ENCODE measurements at regions not wholly inside any gene's neighbourhood (a gene's known extent, or its start where the extent isn't known, plus 50 kb on each side); places are given as distances from the start of the nearest gene placed in this dataset.

DNA sequence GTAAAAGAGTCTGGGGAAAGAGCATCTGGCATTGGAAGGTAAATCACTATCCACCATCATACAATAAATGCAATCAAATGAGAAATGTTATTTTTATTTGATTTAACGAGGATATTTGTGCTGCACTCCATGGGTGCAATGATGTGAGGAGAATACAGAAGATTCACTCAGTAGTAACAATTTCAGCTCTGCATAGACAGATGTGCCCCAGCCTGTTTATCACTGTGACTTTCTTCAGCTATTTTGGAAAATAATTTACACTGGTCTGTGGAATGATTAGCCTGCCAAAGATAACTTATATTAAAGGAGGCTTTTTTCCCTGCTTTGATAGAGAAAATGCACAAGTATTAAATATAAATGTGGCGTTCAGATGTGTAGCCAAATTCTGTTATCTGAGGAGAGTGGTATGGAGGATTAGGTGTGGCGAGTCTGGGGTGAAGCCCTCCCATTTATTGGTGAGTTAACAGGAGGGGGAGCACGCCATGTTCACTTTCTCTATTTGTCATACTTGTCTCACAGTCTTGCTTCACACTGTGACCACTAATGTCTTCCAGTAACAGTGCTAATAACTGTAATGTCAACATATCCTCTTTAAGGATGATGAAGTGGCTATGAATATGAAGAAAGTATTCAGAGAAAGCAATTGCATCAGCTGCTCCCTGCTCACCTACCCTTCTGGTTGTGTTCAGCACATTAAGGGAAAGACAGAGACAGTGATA is 645.6 kb downstream of the MMUT start:
- Histone ChIP-seq H3K36me3 (ENCODE audit: control insufficient read depth in 1 of 2, insufficient read depth in 2 of 2, low read length in 2 of 2) (no peaks in the 10 kb centered on the region), H3K79me2 (ENCODE audit: insufficient read depth, low read length) (no peaks in the 10 kb centered on the region), H2AFZ (ENCODE audit: low read depth, low read length, poor library complexity, severe bottlenecking) (peak overlapping the region; percentile 24), H3K4me2 (ENCODE audit: low read length) (no peak overlapping the region), H3K9me2 (ENCODE audit: insufficient read depth) (no peaks in the 10 kb centered on the region), H3K4me1 (ENCODE audit: control insufficient read depth in 1 of 2, insufficient read depth in 2 of 2, low read length in 2 of 2) (no peaks in the 10 kb centered on the region), H3K9ac (ENCODE audit: low read length) (no peak overlapping the region), H3K4me3 (replicated peaks in 1 of 2; ENCODE audit: low read depth in 1 of 2, low read length in 2 of 2) (no peak overlapping the region), H3K9me3 (ENCODE audit: control insufficient read depth in 1 of 2, insufficient read depth in 1 of 2, low read depth in 1 of 2, low read length in 2 of 2) (no peaks in the 10 kb centered on the region), H3K27ac (ENCODE audit: low read depth, low read length) (no peak overlapping the region), H4K20me1 (ENCODE audit: insufficient read depth) (no peaks in the 10 kb centered on the region), H3K27me3 (ENCODE audit: insufficient read depth, low read length) (no peaks in the 10 kb centered on the region)
- POLR2A ChIA-PET, result interaction anchor here (1.1 to 1.3 kb wide), 2 partner anchors 9 to 11 kb away, joined by 3 to 4 read pairs; no protein-coding TSS in a partner anchor
- no TSS peak for BruUV-seq (replicated peaks)
- CTCF ChIA-PET, result no interaction called here
- RAD21 ChIA-PET (ENCODE audit: low non-redundant PET in 1 of 2, low total read pairs in 2 of 2, uncharacterized antibody in 2 of 2, unreplicated experiment in 2 of 2), result no interaction called here
- intact Hi-C loops (cut with micrococcal nuclease), result loop anchor here (5.0 kb wide), 1 partner anchor 1045 kb away; no protein-coding TSS in a partner anchor
- no peak for ATAC-seq
- no peak for DNase-seq (ENCODE audit: low read depth, low spot score)
- TF ChIP-seq, protein P1, sequence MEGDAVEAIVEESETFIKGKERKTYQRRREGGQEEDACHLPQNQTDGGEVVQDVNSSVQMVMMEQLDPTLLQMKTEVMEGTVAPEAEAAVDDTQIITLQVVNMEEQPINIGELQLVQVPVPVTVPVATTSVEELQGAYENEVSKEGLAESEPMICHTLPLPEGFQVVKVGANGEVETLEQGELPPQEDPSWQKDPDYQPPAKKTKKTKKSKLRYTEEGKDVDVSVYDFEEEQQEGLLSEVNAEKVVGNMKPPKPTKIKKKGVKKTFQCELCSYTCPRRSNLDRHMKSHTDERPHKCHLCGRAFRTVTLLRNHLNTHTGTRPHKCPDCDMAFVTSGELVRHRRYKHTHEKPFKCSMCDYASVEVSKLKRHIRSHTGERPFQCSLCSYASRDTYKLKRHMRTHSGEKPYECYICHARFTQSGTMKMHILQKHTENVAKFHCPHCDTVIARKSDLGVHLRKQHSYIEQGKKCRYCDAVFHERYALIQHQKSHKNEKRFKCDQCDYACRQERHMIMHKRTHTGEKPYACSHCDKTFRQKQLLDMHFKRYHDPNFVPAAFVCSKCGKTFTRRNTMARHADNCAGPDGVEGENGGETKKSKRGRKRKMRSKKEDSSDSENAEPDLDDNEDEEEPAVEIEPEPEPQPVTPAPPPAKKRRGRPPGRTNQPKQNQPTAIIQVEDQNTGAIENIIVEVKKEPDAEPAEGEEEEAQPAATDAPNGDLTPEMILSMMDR (IDR thresholded peaks at IDR 0.05 in 2 of 3, conservative IDR thresholded peaks at IDR 0.05 in 1 of 3; ENCODE audit: borderline replicate concordance in 1 of 3, insufficient read depth in 1 of 3, low read depth in 2 of 3, low read length in 2 of 3), result no peak
- TF ChIP-seq EZH2phosphoT487 (IDR thresholded peaks at IDR 0.05; ENCODE audit: borderline replicate concordance) (no peak), POLR2A (IDR thresholded peaks at IDR 0.05; ENCODE audit: borderline replicate concordance, extremely low read depth, insufficient read depth, insufficient read length) (no peak)

DNA sequence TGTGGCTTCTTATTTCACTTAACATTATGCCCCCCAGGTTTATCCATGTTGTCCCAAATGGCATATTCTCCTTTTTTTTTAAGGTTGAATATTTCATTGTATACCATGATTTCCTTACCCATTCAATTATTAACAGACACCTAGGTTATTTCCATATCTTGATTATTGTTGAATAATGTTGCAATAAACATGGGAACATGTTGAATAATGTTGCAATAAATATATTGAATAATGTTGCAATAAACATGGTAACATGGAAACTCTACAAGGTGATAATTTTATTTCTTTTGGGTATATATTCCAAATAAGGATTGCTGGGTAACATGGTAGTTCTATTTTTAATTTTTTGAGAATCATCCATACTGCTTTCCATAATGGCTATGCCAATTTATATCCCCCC is 648.1 kb downstream of the MMUT start:
- no peaks in the 10 kb centered on the region for H3K9me2 ChIP-seq (ENCODE audit: insufficient read depth)
- POLR2A ChIA-PET, result no interaction called here
- no peaks in the 10 kb centered on the region for H3K4me1 ChIP-seq (ENCODE audit: control insufficient read depth in 1 of 2, insufficient read depth in 2 of 2, low read length in 2 of 2)
- DNase-seq (ENCODE audit: low read depth, low spot score), result no peak
- H3K79me2 ChIP-seq (ENCODE audit: insufficient read depth, low read length), result no peaks in the 10 kb centered on the region
- H3K9ac ChIP-seq (ENCODE audit: low read length), result no peak overlapping the region
- H3K27ac ChIP-seq (ENCODE audit: low read depth, low read length), result no peak overlapping the region
- H3K4me2 ChIP-seq (ENCODE audit: low read length), result no peak overlapping the region
- H3K4me3 ChIP-seq (replicated peaks in 1 of 2; ENCODE audit: low read depth in 1 of 2, low read length in 2 of 2), result no peak overlapping the region
- BruUV-seq (replicated peaks), result no TSS peak
- ATAC-seq, result no peak
- no peak overlapping the region for H2AFZ ChIP-seq (ENCODE audit: low read depth, low read length, poor library complexity, severe bottlenecking)
- H4K20me1 ChIP-seq (ENCODE audit: insufficient read depth), result no peaks in the 10 kb centered on the region
- TF ChIP-seq SRF (IDR thresholded peaks at IDR 0.05; ENCODE audit: low read depth) (no peak), CBX3 (IDR thresholded peaks at IDR 0.05; ENCODE audit: low read depth) (no peak)
- RAD21 ChIA-PET (ENCODE audit: low non-redundant PET in 1 of 2, low total read pairs in 2 of 2, uncharacterized antibody in 2 of 2, unreplicated experiment in 2 of 2), result no interaction called here
- CTCF ChIA-PET, result no interaction called here
- H3K36me3 ChIP-seq (ENCODE audit: control insufficient read depth in 1 of 2, insufficient read depth in 2 of 2, low read length in 2 of 2), result no peaks in the 10 kb centered on the region
- intact Hi-C loops (cut with micrococcal nuclease), result loop anchor here (5.0 kb wide), 1 partner anchor 1047 kb away; no protein-coding TSS in a partner anchor
- H3K9me3 ChIP-seq (ENCODE audit: control insufficient read depth in 1 of 2, insufficient read depth in 1 of 2, low read depth in 1 of 2, low read length in 2 of 2), result no peaks in the 10 kb centered on the region
- no peaks in the 10 kb centered on the region for H3K27me3 ChIP-seq (ENCODE audit: insufficient read depth, low read length)
